H1 (cell line): ENCODE measurements at regions not wholly inside any gene's neighbourhood (a gene's known extent, or its start where the extent isn't known, plus 50 kb on each side); places are given as distances from the start of the nearest gene placed in this dataset.
A peak's percentile ranks its signal among the peaks of the same experiment; 100 is the strongest.

Experiments
- CTCF ChIA-PET: fragments of 300-600 bp; sonication (Branson Sonifier 250); formaldehyde crosslinking; loops from one replicate; lab custom pipeline; 2021; ENCODE audit not compliant: partially characterized antibody; lab: Charles Lee
- POLR2A ChIA-PET: fragments of 300-600 bp; sonication (Branson Sonifier 250); formaldehyde crosslinking; loops from one replicate; lab custom pipeline; 2021; ENCODE audit warnings: inconsistent platforms; ENCODE audit not compliant: partially characterized antibody; lab: Charles Lee
- DNase-seq, 2 experiments: peaks; one replicate each; pipeline versions ENCODE4 v3.0.0 to v3.0.0-alpha.2; 2010 to 2022; ENCODE audit warnings: low spot score in 2 of 2, low read depth in 1 of 2, mixed read lengths in 1 of 2
- FAIRE-seq: peaks from 2 replicates; lab custom pipeline; 2011; peaks lifted over from hg19 to GRCh38; lab: Jason Lieb, UNC
- H2AFZ ChIP-seq: 2 replicates; pipeline ENCODE4 v1.8.1; 2012; ENCODE audit warnings: low read length, inconsistent platforms
- H2AK5ac ChIP-seq: 2 replicates; pipeline ENCODE4 v1.6.1; 2013; ENCODE audit warnings: low read depth, low read length
- H2BK120ac ChIP-seq: replicated peaks from 2 replicates; pipeline ENCODE3; 2013; ENCODE audit warnings: low read depth, low read length, inconsistent platforms
- H2BK12ac ChIP-seq: 2 replicates; pipeline ENCODE4 v1.6.1; 2013; ENCODE audit warnings: low read depth, low read length
- H2BK15ac ChIP-seq: 2 replicates; pipeline ENCODE4 v1.6.1; 2013; ENCODE audit warnings: low read length
- H2BK20ac ChIP-seq: 2 replicates; pipeline ENCODE4 v1.6.1; 2013; ENCODE audit warnings: low read length
- H2BK5ac ChIP-seq: 2 replicates; pipeline ENCODE4 v1.6.1; 2013; ENCODE audit warnings: low read depth, low read length
- H3K14ac ChIP-seq: 2 replicates; pipeline ENCODE4 v1.6.1; 2013; ENCODE audit warnings: inconsistent platforms; ENCODE audit not compliant: insufficient read length
- H3K18ac ChIP-seq: 2 replicates; pipeline ENCODE4 v1.6.1; 2013; ENCODE audit warnings: low read length; ENCODE audit errors: extremely low read depth
- H3K23ac ChIP-seq: 2 replicates; pipeline ENCODE4 v1.6.1; 2013; ENCODE audit warnings: inconsistent platforms; ENCODE audit not compliant: insufficient read length
- H3K23me2 ChIP-seq: 2 replicates; pipeline ENCODE4 v1.6.1; 2013; ENCODE audit warnings: low read depth, low read length
- H3K27ac ChIP-seq: 2 replicates; pipeline ENCODE4 v1.6.1; 2011; ENCODE audit warnings: low read depth, low read length, inconsistent platforms
- H3K27me3 ChIP-seq, 4 experiments: replicated peaks in 1 of 4; 1 replicate in 1 of 4; 2 replicates in 3 of 4; pipeline versions ENCODE4 v1.6.1 to v1.8.1; 2011 to 2013; ENCODE audit warnings: low read length in 3 of 4, mild to moderate bottlenecking in 3 of 4, inconsistent platforms in 2 of 4, mixed read lengths in 2 of 4, moderate library complexity in 1 of 4; ENCODE audit not compliant: control insufficient read depth in 3 of 4, insufficient read depth in 3 of 4; ENCODE audit errors: extremely low read depth in 1 of 4
- H3K36me3 ChIP-seq, 4 experiments: 2 replicates each; pipeline versions ENCODE4 v1.6.1 to v1.8.1; 2011 to 2013; ENCODE audit warnings: mild to moderate bottlenecking in 4 of 4, low read length in 3 of 4, moderate library complexity in 2 of 4, control low read depth in 1 of 4, inconsistent platforms in 1 of 4; ENCODE audit not compliant: insufficient read depth in 4 of 4, control insufficient read depth in 2 of 4
- H3K4ac ChIP-seq: replicated peaks from 2 replicates; pipeline ENCODE3; 2013; ENCODE audit warnings: low read length, low read depth, mixed read lengths, inconsistent platforms; ENCODE audit not compliant: insufficient read length
- H3K4me1 ChIP-seq, 4 experiments: replicated peaks in 1 of 4; 1 replicate in 1 of 4; 2 replicates in 3 of 4; pipeline versions ENCODE4 v1.6.1 to v1.8.1; 2011 to 2013; ENCODE audit warnings: low read length in 3 of 4, inconsistent platforms in 2 of 4, mixed read lengths in 1 of 4; ENCODE audit not compliant: insufficient read depth in 4 of 4, control insufficient read depth in 3 of 4
- H3K4me2 ChIP-seq, 2 experiments: 2 replicates each; pipeline versions ENCODE4 v1.6.1 to v1.8.1; 2011 to 2013; ENCODE audit warnings: low read depth in 2 of 2, low read length in 2 of 2, control low read depth in 1 of 2, inconsistent platforms in 1 of 2, mild to moderate bottlenecking in 1 of 2; ENCODE audit not compliant: insufficient read depth in 1 of 2
- H3K4me3 ChIP-seq, 4 experiments: fragments of 200-600, 300-600 bp in 1 of 4; sonication (generic), shearing (Covaris generic), sonication (Bioruptor Twin) in 1 of 4; 2 replicates each; pipeline versions ENCODE4 v1.5.1 to v1.8.1; 2011 to 2016; ENCODE audit warnings: low read length in 4 of 4, low read depth in 3 of 4, control low read depth in 2 of 4, inconsistent platforms in 2 of 4, mild to moderate bottlenecking in 2 of 4, mixed read lengths in 1 of 4, moderate library complexity in 1 of 4; ENCODE audit not compliant: insufficient read depth in 2 of 4; ENCODE audit errors: extremely low read depth in 1 of 4
- H3K56ac ChIP-seq: replicated peaks from 2 replicates; pipeline ENCODE3; 2013; ENCODE audit warnings: low read depth, mild to moderate bottlenecking, mixed read lengths, low read length, inconsistent platforms; ENCODE audit not compliant: insufficient read length
- H3K79me1 ChIP-seq: 2 replicates; pipeline ENCODE4 v1.6.1; 2013; ENCODE audit warnings: low read depth, low read length, control low read depth
- H3K79me2 ChIP-seq, 2 experiments: 2 replicates each; pipeline versions ENCODE4 v1.6.1 to v1.8.1; 2012 to 2013; ENCODE audit warnings: low read length in 2 of 2, mild to moderate bottlenecking in 2 of 2, inconsistent platforms in 1 of 2; ENCODE audit not compliant: insufficient read depth in 2 of 2, control insufficient read depth in 1 of 2
- H3K9ac ChIP-seq, 4 experiments: replicated peaks in 1 of 4; 1 replicate in 1 of 4; 2 replicates in 3 of 4; pipeline versions ENCODE4 v1.6.1 to v1.8.1; 2011 to 2013; ENCODE audit warnings: low read depth in 3 of 4, low read length in 3 of 4, control low read depth in 2 of 4, mild to moderate bottlenecking in 2 of 4, moderate library complexity in 2 of 4, inconsistent platforms in 1 of 4; ENCODE audit errors: extremely low read depth in 1 of 4
- H3K9me3 ChIP-seq, 2 experiments: 2 replicates each; pipeline versions ENCODE4 v1.6.1 to v1.8.1; 2012 to 2013; ENCODE audit warnings: mild to moderate bottlenecking in 2 of 2, moderate library complexity in 2 of 2, control low read depth in 1 of 2, inconsistent platforms in 1 of 2, low read depth in 1 of 2, low read length in 1 of 2, mixed read lengths in 1 of 2; ENCODE audit not compliant: insufficient read depth in 2 of 2
- H4K20me1 ChIP-seq, 2 experiments: replicated peaks in 1 of 2; 2 replicates each; pipeline versions ENCODE3 to v1.8.1; 2011 to 2013; ENCODE audit warnings: inconsistent platforms in 2 of 2, low read length in 2 of 2, mild to moderate bottlenecking in 1 of 2; ENCODE audit not compliant: insufficient read depth in 2 of 2, control insufficient read depth in 1 of 2
- H4K5ac ChIP-seq: 2 replicates; pipeline ENCODE4 v1.6.1; 2013; ENCODE audit warnings: low read length, low read depth, mixed read lengths, inconsistent platforms; ENCODE audit not compliant: insufficient read length
- H4K8ac ChIP-seq: 2 replicates; pipeline ENCODE4 v1.8.0; 2013; ENCODE audit warnings: mild to moderate bottlenecking, moderate library complexity, low read length, inconsistent platforms; ENCODE audit not compliant: insufficient read depth; ENCODE audit errors: extremely low read depth
- H4K91ac ChIP-seq: replicated peaks from 2 replicates; pipeline ENCODE3; 2013; ENCODE audit warnings: low read length, mixed read lengths, inconsistent platforms; ENCODE audit not compliant: insufficient read length
- WGBS, 2 experiments: shearing (Covaris generic) in 1 of 2; methylation state at CpG; one replicate each; pipeline versions ENCODE4 v1.1.6 to v1.1.7; 2013 to 2015; ENCODE audit warnings: low lambda C conversion rate in 2 of 2, mixed read lengths in 2 of 2, inconsistent platforms in 1 of 2, low coverage in 1 of 2, missing lambda C conversion rate in 1 of 2; ENCODE audit not compliant: insufficient replicate concordance in 2 of 2, insufficient coverage in 1 of 2, insufficient read length in 1 of 2; ENCODE audit errors: extremely low coverage in 1 of 2, missing lambda C conversion rate in 1 of 2; 5-methylcytosine and 5-hydroxymethylcytosine counted together

GRCh38 chr3:153624310-153625030 is 462.4 kb downstream of the RAP2B start:
- CTCF ChIA-PET: no interaction called here
- no peak for FAIRE-seq

More at GRCh38 chr3:153624310-153625030, 462.4 kb downstream of the RAP2B start:
- Histone ChIP-seq H3K9ac (no peak overlapping the region), H3K4me3 (no peak overlapping the region), H3K56ac (no peak overlapping the region), H3K4me1 (no peaks in the 10 kb centered on the region), H2BK20ac (no peak overlapping the region), H2BK120ac (no peak overlapping the region), H2AFZ (0 out of 2 replicates have a peak overlapping the region, but pooled peaks have one; percentile 14), H3K18ac (no peak overlapping the region), H4K20me1 (no peaks in the 10 kb centered on the region), H3K4me2 (no peak overlapping the region), H3K79me2 (no peaks in the 10 kb centered on the region), H2BK15ac (no peak overlapping the region), H3K14ac (no peak overlapping the region), H4K91ac (no peak overlapping the region), H3K4ac (no peak overlapping the region), H3K23me2 (no peaks in the 10 kb centered on the region), H3K27me3 (no peaks in the 10 kb centered on the region), H2BK5ac (no peak overlapping the region), H2AK5ac (no peak overlapping the region), H3K23ac (no peak overlapping the region), H2BK12ac (no peak overlapping the region), H3K27ac (no peak overlapping the region), H3K36me3 (no peaks in the 10 kb centered on the region; a peak in 1 of 8 replicates), H3K79me1 (no peaks in the 10 kb centered on the region), H4K8ac (no peak overlapping the region), H4K5ac (no peak overlapping the region), H3K9me3 (peaks cover 0 to 3% of the 10 kb centered on the region in 2 experiments; a peak in 2 of 4 replicates)
- DNase-seq: no peak
- 92% methylated on average over 6 of the region's 6 CpGs; no CpG with 5 or more reads in 1 of the 2 experiments for WGBS, 2 experiments
- POLR2A ChIA-PET: no interaction called here
